ENCODE measurements at regions not wholly inside any gene's neighbourhood (a gene's known extent, or its start where the extent isn't known, plus 50 kb on each side); places are given as distances from the start of the nearest gene placed in this dataset.
"Not testable (repeated sequence)": the region's sequence is repeated elsewhere in the genome, so short reads cannot be mapped to it uniquely, and the experiment has no call there.

DNA sequence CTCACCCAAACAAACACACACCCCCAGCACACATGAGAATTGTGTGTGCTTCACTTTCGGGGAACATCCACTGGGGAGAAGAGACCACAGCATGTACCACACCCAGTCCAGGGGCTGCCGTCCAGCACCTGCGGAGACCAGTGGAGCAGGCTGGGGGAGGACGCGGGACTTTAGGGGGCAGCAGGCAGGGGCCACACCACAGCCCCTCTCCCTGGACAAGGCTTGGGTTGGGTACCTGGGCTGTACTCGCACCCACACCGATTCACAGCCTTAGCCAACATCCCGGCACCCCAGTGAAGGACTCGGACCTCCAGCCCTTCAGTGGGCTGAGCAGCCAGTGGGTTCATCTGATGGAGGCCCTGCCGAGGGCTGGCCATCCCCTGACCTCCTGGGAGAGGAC lies 63.3 kb downstream of the RBFOX3 start:
- H3K9me3 ChIP-seq: peaks cover 0 to 3% of the 10 kb centered on the region in 2 donors
- no peaks in the 10 kb centered on the region for H3K27me3 ChIP-seq
- H3K4me1 ChIP-seq: no peaks in the 10 kb centered on the region
- no peaks in the 10 kb centered on the region for H3K36me3 ChIP-seq
- DNase-seq (ENCODE audit: low spot score): no peak
- H3K27ac ChIP-seq: no peak overlapping the region
- H3K4me3 ChIP-seq: no peak overlapping the region
- TF ChIP-seq, protein P1, sequence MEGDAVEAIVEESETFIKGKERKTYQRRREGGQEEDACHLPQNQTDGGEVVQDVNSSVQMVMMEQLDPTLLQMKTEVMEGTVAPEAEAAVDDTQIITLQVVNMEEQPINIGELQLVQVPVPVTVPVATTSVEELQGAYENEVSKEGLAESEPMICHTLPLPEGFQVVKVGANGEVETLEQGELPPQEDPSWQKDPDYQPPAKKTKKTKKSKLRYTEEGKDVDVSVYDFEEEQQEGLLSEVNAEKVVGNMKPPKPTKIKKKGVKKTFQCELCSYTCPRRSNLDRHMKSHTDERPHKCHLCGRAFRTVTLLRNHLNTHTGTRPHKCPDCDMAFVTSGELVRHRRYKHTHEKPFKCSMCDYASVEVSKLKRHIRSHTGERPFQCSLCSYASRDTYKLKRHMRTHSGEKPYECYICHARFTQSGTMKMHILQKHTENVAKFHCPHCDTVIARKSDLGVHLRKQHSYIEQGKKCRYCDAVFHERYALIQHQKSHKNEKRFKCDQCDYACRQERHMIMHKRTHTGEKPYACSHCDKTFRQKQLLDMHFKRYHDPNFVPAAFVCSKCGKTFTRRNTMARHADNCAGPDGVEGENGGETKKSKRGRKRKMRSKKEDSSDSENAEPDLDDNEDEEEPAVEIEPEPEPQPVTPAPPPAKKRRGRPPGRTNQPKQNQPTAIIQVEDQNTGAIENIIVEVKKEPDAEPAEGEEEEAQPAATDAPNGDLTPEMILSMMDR (IDR thresholded peaks at IDR 0.05): no peak

DNA sequence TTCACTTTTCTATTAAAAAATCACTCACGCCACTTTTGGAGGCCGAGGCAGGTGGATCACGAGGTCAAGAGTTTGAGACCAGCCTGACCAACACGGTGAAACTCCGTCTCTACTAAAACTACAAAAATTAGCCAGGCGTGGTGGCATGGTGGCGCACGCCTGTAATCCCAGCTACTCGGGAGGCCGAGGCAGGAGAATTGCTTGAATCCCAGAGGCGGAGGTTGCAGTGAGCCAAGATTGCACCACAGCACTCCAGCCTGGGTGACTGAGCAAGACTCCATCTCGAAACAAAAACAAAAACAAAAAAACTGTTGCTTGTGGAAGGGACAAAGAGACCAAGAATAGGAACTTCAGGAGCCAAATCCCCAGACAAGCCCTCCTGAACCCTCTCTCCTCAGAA lies 63.7 kb downstream of the RBFOX3 start:
- H3K4me1 ChIP-seq; H3K9me3 ChIP-seq; H3K27ac ChIP-seq; DNase-seq (ENCODE audit: low spot score); H3K36me3 ChIP-seq; H3K4me3 ChIP-seq; H3K27me3 ChIP-seq: not testable (repeated sequence)

DNA sequence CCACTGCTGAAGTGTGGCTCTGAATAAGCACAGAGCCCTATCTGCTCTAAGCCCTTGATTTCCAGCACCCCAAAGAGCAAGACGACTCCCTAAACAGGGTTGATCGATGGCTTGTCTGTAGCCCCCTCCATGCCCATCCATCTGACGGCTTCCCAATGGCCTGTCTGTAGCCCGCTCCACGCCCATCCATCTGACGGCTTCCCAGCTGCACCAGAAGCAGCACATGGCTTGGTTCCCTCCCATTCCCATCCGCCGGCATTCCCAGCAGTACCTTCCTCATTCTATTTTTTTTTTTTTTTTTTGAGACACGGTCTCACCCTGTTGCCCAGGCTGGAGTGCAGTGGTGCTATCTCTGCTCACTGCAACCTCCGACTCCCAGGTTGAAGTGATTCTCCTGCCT lies 64.5 kb downstream of the RBFOX3 start:
- Histone ChIP-seq H3K4me1 (no peaks in the 10 kb centered on the region), H3K9me3 (no peaks in the 10 kb centered on the region), H3K36me3 (no peaks in the 10 kb centered on the region), H3K4me3 (no peak overlapping the region), H3K27ac (no peak overlapping the region), H3K27me3 (no peaks in the 10 kb centered on the region)
- TF ChIP-seq, protein P1 (IDR thresholded peaks at IDR 0.05): no peak
- DNase-seq (ENCODE audit: low spot score): no peak

DNA sequence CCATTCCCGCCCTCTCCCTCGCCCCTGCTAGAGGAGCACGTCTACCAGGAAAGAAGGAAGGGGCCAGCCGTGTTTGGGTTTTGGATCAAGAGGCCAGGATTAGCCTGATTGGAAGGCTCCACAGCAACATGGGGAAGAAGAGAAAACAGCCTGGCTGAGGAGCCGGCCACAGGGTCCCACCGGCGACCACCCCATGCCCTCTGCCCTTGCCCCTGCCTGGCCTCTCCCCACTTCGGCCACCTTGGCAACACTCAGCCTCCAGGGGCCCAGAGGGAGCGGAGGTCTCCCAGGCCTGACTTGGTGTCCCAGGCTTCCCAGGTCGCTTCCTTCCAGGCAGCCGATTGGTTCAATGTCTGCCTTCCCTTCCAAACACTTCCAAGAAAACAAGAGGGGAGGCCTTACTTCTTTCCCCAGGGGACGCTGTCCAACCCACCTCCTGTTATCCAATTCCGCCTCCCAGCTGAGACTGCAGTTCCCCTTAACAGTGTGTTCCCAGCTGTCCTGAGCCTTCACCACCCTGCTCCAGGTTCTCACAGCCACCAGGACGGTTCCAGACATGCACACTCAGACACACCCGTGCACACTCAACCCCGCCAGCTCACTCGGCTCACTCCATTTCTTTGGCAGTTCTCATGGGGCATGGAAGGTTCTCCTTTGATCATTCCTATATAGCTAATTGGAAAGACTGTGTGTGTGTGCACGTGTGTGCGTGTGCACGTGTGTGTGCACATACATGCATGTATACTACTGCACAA lies 65.4 kb downstream of the RBFOX3 start:
- Histone ChIP-seq H3K9me3 (no peaks in the 10 kb centered on the region), H3K27ac (no peak overlapping the region), H3K4me1 (no peaks in the 10 kb centered on the region), H3K36me3 (no peaks in the 10 kb centered on the region), H3K4me3 (no peak overlapping the region), H3K27me3 (no peaks in the 10 kb centered on the region)
- DNase-seq (ENCODE audit: low spot score): no peak
- TF ChIP-seq, protein P1 (IDR thresholded peaks at IDR 0.05): no peak

DNA sequence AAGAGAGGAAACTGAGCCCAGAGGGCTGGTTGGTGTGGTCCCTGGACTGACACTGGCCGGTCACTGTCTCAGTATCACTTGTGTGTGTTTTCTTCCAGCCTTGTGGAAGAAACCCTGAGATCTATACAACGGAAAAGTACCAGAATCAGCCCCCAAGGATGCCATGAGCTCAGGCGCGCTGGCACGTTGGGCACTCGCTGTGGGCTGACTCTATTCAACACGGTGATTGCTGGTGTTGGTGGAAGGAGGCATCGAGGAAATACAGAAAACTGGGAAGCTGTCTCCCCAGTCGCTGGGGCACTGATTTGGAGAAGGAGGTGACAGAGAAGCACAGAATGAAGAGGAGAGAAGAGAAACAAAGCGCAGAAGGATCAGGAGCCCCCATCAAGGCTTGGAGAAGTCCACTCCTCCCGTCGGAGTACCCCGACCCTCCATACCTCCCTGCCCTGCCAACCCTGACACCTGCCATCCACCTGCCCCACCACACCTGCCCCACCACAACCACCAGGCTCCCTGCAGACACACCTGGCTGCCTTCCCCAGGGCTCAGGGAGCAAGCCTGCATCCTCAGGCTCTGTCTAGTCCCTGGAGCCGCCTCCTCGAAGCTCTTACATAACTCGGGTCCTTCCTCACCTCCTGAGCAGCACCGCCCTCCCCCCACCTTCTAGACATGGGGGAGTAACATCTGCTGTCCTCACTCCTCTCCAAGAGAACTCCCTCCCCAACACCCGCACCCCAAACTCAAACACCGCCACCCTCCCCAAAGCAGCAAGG lies 66.5 kb downstream of the RBFOX3 start:
- TF ChIP-seq, protein P1 (IDR thresholded peaks at IDR 0.05): no peak
- no peaks in the 10 kb centered on the region for H3K27me3 ChIP-seq
- H3K27ac ChIP-seq: no peak overlapping the region
- no peaks in the 10 kb centered on the region for H3K9me3 ChIP-seq
- no peak overlapping the region for H3K4me3 ChIP-seq
- no peak for DNase-seq (ENCODE audit: low spot score)
- H3K4me1 ChIP-seq: no peaks in the 10 kb centered on the region
- no peaks in the 10 kb centered on the region for H3K36me3 ChIP-seq

DNA sequence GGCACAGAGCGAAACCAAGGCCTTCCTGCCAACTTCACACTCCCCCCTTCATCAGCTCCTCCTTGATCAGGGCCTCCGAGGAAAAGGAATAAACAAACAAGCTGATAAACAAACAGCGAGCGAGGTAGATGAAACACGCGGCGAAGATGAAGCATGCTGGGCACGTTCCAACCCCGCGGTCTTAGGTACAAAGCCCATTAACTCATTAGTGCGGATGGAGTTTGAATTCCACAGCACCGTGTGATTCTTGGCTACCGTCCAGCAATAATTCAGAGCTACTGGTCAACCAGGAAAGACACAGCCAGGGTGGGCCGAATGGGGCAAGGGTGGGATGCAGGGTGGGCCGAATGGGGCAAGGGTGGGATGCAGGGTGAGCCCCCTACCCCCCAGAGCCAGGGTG lies 67.3 kb downstream of the RBFOX3 start:
- no peaks in the 10 kb centered on the region for H3K36me3 ChIP-seq
- H3K4me3 ChIP-seq: no peak overlapping the region
- DNase-seq (ENCODE audit: low spot score): no peak
- H3K9me3 ChIP-seq: no peaks in the 10 kb centered on the region
- H3K27me3 ChIP-seq: no peaks in the 10 kb centered on the region
- TF ChIP-seq, protein P1 (IDR thresholded peaks at IDR 0.05): no peak
- H3K27ac ChIP-seq: no peak overlapping the region
- no peaks in the 10 kb centered on the region for H3K4me1 ChIP-seq
